ENCODE measurements at regions not wholly inside any gene's neighbourhood (a gene's known extent, or its start where the extent isn't known, plus 50 kb on each side); places are given as distances from the start of the nearest gene placed in this dataset.

DNA sequence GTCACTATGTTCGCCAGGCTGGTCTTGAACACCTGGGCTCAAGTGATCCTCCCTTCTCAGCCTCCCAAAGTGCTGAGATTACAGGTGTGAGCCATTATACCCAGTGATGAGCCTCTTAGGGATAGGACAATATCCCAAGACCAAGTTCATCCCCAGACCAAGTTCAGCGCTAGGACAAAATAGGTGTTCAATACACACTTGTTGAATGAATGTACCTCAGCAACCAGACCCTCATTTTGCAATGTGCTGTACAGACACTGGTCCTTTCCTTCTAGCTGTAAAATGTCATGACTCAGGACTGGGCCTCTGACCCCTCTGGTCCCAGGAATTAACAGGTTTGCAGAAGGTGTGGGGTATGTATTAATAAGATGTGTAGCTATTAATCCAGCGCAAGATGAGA lies 246.0 kb downstream of the TSHZ3 start:
- no peak for ATAC-seq
- TF ChIP-seq ZC3H10 (CRISPR knock-in tag; IDR thresholded peaks at IDR 0.05) (no peak), TSHZ2 (CRISPR knock-in tag; IDR thresholded peaks at IDR 0.05) (no peak), CSRNP3 (CRISPR knock-in tag; IDR thresholded peaks at IDR 0.05) (no peak), RARB (CRISPR knock-in tag; IDR thresholded peaks at IDR 0.05) (no peak), ZNF565 (CRISPR knock-in tag; conservative IDR thresholded peaks at IDR 0.05; ENCODE audit: low read depth) (no peak), ZFP30 (CRISPR knock-in tag; IDR thresholded peaks at IDR 0.05) (no peak), ESRRG (CRISPR knock-in tag; IDR thresholded peaks at IDR 0.05) (no peak), ZNF8 (CRISPR knock-in tag; IDR thresholded peaks at IDR 0.05) (no peak), ZFP3 (CRISPR knock-in tag; IDR thresholded peaks at IDR 0.05) (no peak), PATZ1 (CRISPR knock-in tag; IDR thresholded peaks at IDR 0.05; ENCODE audit: borderline replicate concordance) (no peak), PPARA (CRISPR knock-in tag; IDR thresholded peaks at IDR 0.05; ENCODE audit: borderline replicate concordance) (no peak)

GRCh38 chr19:31102674-31103073 lies 246.6 kb downstream of the TSHZ3 start:
- no peak for ATAC-seq
- no peak for TF ChIP-seq SNAI2 (CRISPR knock-in tag; IDR thresholded peaks at IDR 0.05)

DNA sequence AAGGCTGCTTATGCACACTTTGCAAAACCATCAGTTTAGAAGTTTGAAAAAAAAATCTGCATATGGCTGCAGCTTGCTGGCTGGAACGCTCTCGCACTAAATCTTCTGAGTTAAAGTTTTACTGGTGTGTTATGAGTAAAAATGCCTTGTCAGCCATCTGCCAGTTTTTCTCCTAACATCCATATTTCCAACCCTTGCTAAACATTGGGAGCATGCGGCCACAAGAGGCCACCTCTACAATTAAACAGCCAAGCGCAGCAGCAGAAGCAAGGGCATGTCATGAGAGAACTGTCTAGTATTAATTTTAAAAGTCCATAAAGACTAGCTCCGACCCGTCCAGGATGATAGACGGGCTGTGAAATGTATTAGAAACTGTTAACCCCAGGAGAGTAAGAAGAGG lies 248.3 kb downstream of the TSHZ3 start:
- ATAC-seq = no peak
- no peak for TF ChIP-seq CREB5 (CRISPR knock-in tag; IDR thresholded peaks at IDR 0.05; ENCODE audit: low read depth)
- no peak for TF ChIP-seq ZNF565 (CRISPR knock-in tag; conservative IDR thresholded peaks at IDR 0.05; ENCODE audit: low read depth)
- TF ChIP-seq ZFP3 (CRISPR knock-in tag; IDR thresholded peaks at IDR 0.05) = no peak
- TF ChIP-seq GLIS3 (CRISPR knock-in tag; IDR thresholded peaks at IDR 0.05) = no peak
- no peak for TF ChIP-seq PATZ1 (CRISPR knock-in tag; IDR thresholded peaks at IDR 0.05; ENCODE audit: borderline replicate concordance)
- no peak for TF ChIP-seq TSHZ2 (CRISPR knock-in tag; IDR thresholded peaks at IDR 0.05)
- no peak for TF ChIP-seq CSDC2 (CRISPR knock-in tag; IDR thresholded peaks at IDR 0.05)
- no peak for TF ChIP-seq ARNTL (CRISPR knock-in tag; IDR thresholded peaks at IDR 0.05; ENCODE audit: borderline replicate concordance, low read depth)
- TF ChIP-seq ZNF8 (CRISPR knock-in tag; IDR thresholded peaks at IDR 0.05) = no peak
- no peak for TF ChIP-seq ZNF70 (CRISPR knock-in tag; IDR thresholded peaks at IDR 0.05)
- TF ChIP-seq TOX (CRISPR knock-in tag; IDR thresholded peaks at IDR 0.05; ENCODE audit: borderline replicate concordance) = no peak
- no peak for TF ChIP-seq ISL1 (CRISPR knock-in tag; IDR thresholded peaks at IDR 0.05)
- TF ChIP-seq ZFP30 (CRISPR knock-in tag; IDR thresholded peaks at IDR 0.05) = no peak
- no peak for TF ChIP-seq PPARA (CRISPR knock-in tag; IDR thresholded peaks at IDR 0.05; ENCODE audit: borderline replicate concordance)

All from SK-N-SH treated with all-trans-retinoic acid at 6 μM for 48 hours (cell line).